ENCODE measurements at regions not wholly inside any gene's neighbourhood (a gene's known extent, or its start where the extent isn't known, plus 50 kb on each side); places are given as distances from the start of the nearest gene placed in this dataset.

- H3K9me3 Mint-ChIP-seq (ENCODE audit: low read depth), result peaks cover 9% of the 10 kb centered on the region
- peaks cover 3% of the 10 kb centered on the region for H3K36me3 Mint-ChIP-seq
- H3K27ac Mint-ChIP-seq, result no peak overlapping the region
- ATAC-seq (no peak), DNase-seq (no peak)
- no peaks in the 10 kb centered on the region for H3K27me3 Mint-ChIP-seq
- H3K4me3 Mint-ChIP-seq, result no peak overlapping the region
- CTCF ChIA-PET, result no interaction called here
- H3K4me1 Mint-ChIP-seq, result peaks cover 19% of the 10 kb centered on the region
Observed at GRCh38 chr2:237150186-237150585, 64.5 kb downstream of the COPS8 start.

DNA sequence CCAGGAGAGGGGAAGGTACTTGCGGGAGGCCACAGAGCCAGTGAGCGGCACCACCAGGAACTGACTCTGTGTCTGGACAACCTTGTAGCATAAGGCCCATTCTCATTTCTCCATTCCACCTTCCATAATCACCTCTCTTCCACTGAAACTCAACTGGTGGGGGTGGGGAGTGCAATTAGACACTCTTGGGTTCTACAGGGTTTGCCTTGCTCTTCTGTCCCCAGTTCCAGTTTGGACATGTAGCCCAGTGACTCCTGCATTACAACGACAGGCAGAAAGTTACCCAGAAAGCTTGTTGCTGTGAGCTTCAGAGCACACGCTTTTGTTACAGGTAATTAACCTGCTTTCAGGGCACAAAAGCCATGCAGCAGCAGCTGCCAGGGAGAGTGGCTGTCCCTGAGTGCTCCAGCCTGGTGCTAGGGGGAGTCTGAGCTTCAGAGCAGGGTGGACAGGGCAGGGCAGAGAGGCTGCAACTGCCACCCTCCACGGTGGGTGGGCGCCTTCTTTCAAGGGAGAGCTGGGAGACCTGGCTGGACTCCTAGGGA lies 65.2 kb downstream of the COPS8 start:
- H3K4me3 Mint-ChIP-seq, result no peak overlapping the region
- no peak for ATAC-seq
- CTCF ChIA-PET, result no interaction called here
- peaks cover 26% of the 10 kb centered on the region for H3K4me1 Mint-ChIP-seq
- no peak overlapping the region for H3K27ac Mint-ChIP-seq
- peaks cover 3% of the 10 kb centered on the region for H3K36me3 Mint-ChIP-seq
- DNase-seq, result no peak
- no peaks in the 10 kb centered on the region for H3K27me3 Mint-ChIP-seq
- peaks cover 8% of the 10 kb centered on the region for H3K9me3 Mint-ChIP-seq (ENCODE audit: low read depth)

GRCh38 chr2:237152361-237152760 lies 66.7 kb downstream of the COPS8 start:
- H3K4me1 Mint-ChIP-seq, result peaks cover 35% of the 10 kb centered on the region
- H3K27ac Mint-ChIP-seq, result no peak overlapping the region
- H3K9me3 Mint-ChIP-seq (ENCODE audit: low read depth), result no peaks in the 10 kb centered on the region
- H3K27me3 Mint-ChIP-seq, result no peaks in the 10 kb centered on the region
- no peaks in the 10 kb centered on the region for H3K36me3 Mint-ChIP-seq
- CTCF ChIA-PET, result no interaction called here
- DNase-seq (no peak), ATAC-seq (no peak)
- H3K4me3 Mint-ChIP-seq, result no peak overlapping the region

GRCh38 chr2:237153181-237153580 lies 67.5 kb downstream of the COPS8 start:
- CTCF ChIA-PET, result interaction anchor here (1.1 to 2.4 kb wide), 4 partner anchors 12 to 419 kb away, joined by 3 to 22 read pairs (median 8); no protein-coding TSS in a partner anchor
- no peak for DNase-seq
- H3K4me1 Mint-ChIP-seq, result peaks cover 35% of the 10 kb centered on the region

GRCh38 chr2:237154082-237154638 lies 68.5 kb downstream of the COPS8 start:
- peaks cover 38% of the 10 kb centered on the region for H3K4me1 Mint-ChIP-seq
- H3K36me3 Mint-ChIP-seq, result no peaks in the 10 kb centered on the region
- ATAC-seq (peak; percentile 34), DNase-seq (peak; percentile 71)
- no peaks in the 10 kb centered on the region for H3K27me3 Mint-ChIP-seq
- CTCF ChIA-PET, result interaction anchor here (1.1 to 2.4 kb wide), 7 partner anchors 11 to 418 kb away, joined by 3 to 22 read pairs (median 6); no protein-coding TSS in a partner anchor
- no peaks in the 10 kb centered on the region for H3K9me3 Mint-ChIP-seq (ENCODE audit: low read depth)
- H3K27ac Mint-ChIP-seq, result no peak overlapping the region
- H3K4me3 Mint-ChIP-seq, result no peak overlapping the region

More at GRCh38 chr2:237153181-237153580, 67.5 kb downstream of the COPS8 start:
- no peak for ATAC-seq
- Mint-ChIP-seq H3K27ac (no peak overlapping the region), H3K36me3 (no peaks in the 10 kb centered on the region), H3K9me3 (ENCODE audit: low read depth) (no peaks in the 10 kb centered on the region), H3K4me3 (no peak overlapping the region), H3K27me3 (no peaks in the 10 kb centered on the region)

- Mint-ChIP-seq H3K4me1 (peaks cover 34% of the 10 kb centered on the region), H3K9me3 (ENCODE audit: low read depth) (no peaks in the 10 kb centered on the region), H3K36me3 (no peaks in the 10 kb centered on the region), H3K27ac (peak overlapping the region; percentile 25), H3K27me3 (no peaks in the 10 kb centered on the region), H3K4me3 (no peak overlapping the region)
- DNase-seq (peak; percentile 54), ATAC-seq (peak; percentile 34)
- CTCF ChIA-PET, result interaction anchor here (1.2 to 2.4 kb wide), 6 partner anchors 254 to 417 kb away, joined by 5 to 22 read pairs (median 8); no protein-coding TSS in a partner anchor
Observed at GRCh38 chr2:237154884-237155851, 69.5 kb downstream of the COPS8 start.

GRCh38 chr2:237156031-237156856 lies 70.6 kb downstream of the COPS8 start:
- H3K36me3 Mint-ChIP-seq, result no peaks in the 10 kb centered on the region
- no peaks in the 10 kb centered on the region for H3K9me3 Mint-ChIP-seq (ENCODE audit: low read depth)
- ATAC-seq (peak; percentile 61), DNase-seq (peak; percentile 63)
- peaks cover 34% of the 10 kb centered on the region for H3K4me1 Mint-ChIP-seq
- H3K27me3 Mint-ChIP-seq, result no peaks in the 10 kb centered on the region
- CTCF ChIA-PET, result interaction anchor here (0.7 to 1.8 kb wide), 3 partner anchors 10 to 416 kb away, joined by 3 to 6 read pairs (median 4); no protein-coding TSS in a partner anchor
- no peak overlapping the region for H3K27ac Mint-ChIP-seq
- H3K4me3 Mint-ChIP-seq, result no peak overlapping the region

DNA sequence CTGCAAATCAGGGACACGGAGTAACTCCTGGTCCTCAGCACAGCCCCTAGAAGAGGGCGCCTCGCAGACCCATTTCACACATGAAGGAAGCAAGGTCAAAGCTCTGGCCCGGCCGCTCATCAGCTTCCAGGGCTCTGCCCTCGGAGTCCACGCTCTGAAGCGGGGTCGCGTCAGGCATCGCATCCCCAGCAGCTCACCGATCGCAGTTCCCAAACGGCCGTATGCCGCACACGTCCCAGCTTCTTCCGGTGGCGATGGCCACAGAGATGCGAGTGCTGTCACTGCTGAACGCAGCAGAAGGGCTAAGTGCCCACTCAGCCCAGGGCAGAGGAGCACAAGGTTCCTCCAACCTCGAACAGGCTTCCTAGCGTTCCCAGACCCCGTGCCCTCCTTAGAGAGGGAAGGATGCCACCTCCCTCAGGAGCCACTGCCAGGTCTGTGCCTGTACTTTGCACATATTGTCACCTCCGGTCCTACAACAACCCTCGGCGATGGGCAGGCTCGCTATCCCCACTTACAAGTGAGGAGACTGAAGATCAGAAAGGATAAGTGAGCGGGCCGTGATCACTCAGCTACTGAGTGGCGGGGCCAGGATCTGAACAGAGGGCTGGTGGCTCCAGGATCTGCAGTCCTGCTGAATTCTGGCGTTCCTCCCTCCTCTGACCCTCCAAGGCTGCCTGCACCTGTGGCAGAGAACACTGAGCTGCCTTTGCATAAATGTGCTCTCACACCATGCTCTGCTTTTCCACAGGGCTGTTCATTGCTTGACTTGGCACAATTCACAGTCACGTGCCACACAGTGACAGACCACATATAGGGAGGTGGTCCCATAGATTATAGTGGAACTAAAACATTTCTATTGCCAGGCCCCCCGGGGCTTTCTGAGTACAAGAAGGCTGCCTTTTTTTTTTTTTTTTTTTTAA lies 71.4 kb downstream of the COPS8 start:
- H3K9me3 Mint-ChIP-seq (ENCODE audit: low read depth), result no peaks in the 10 kb centered on the region
- CTCF ChIA-PET, result interaction anchor here (0.7 to 1.8 kb wide), 3 partner anchors 9 to 415 kb away, joined by 3 to 6 read pairs (median 4); no protein-coding TSS in a partner anchor
- ATAC-seq, result no peak
- no peak overlapping the region for H3K4me3 Mint-ChIP-seq
- no peak for DNase-seq
- peaks cover 5% of the 10 kb centered on the region for H3K27me3 Mint-ChIP-seq
- no peak overlapping the region for H3K27ac Mint-ChIP-seq
- no peaks in the 10 kb centered on the region for H3K36me3 Mint-ChIP-seq
- H3K4me1 Mint-ChIP-seq, result peaks cover 34% of the 10 kb centered on the region

DNA sequence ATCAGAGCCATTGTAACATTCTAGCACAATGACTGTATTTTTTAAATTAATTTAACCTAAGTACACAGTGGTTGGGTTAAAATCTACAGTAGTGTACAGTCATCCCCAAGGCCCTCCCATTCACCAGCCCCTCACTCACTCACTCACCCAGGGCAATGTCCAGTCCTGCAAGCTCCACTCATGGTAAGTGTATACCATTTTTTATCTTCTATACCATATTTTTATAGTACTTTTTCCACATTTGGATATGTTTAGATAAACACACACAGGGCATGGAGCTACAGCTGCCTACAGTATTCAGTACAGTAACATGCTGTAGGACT lies 72.1 kb downstream of the COPS8 start:
- no peaks in the 10 kb centered on the region for H3K36me3 Mint-ChIP-seq
- no peak for DNase-seq
- CTCF ChIA-PET, result interaction anchor here (1.2 kb wide), 1 partner anchor 8 kb away, joined by 6 read pairs; no protein-coding TSS in a partner anchor
- H3K9me3 Mint-ChIP-seq (ENCODE audit: low read depth), result no peaks in the 10 kb centered on the region
- no peak overlapping the region for H3K4me3 Mint-ChIP-seq
- H3K27me3 Mint-ChIP-seq, result peaks cover 6% of the 10 kb centered on the region
- no peak for ATAC-seq
- H3K4me1 Mint-ChIP-seq, result peaks cover 34% of the 10 kb centered on the region
- no peak overlapping the region for H3K27ac Mint-ChIP-seq

GRCh38 chr2:237158194-237158593 lies 72.5 kb downstream of the COPS8 start:
- Mint-ChIP-seq H3K27me3 (peaks cover 6% of the 10 kb centered on the region), H3K36me3 (no peaks in the 10 kb centered on the region), H3K4me3 (no peak overlapping the region), H3K4me1 (peaks cover 34% of the 10 kb centered on the region), H3K27ac (no peak overlapping the region), H3K9me3 (ENCODE audit: low read depth) (no peaks in the 10 kb centered on the region)
- CTCF ChIA-PET, result interaction anchor here (1.0 kb wide), 1 partner anchor 355 kb away, joined by 4 read pairs; no protein-coding TSS in a partner anchor
- DNase-seq, result no peak
- no peak for ATAC-seq

DNA sequence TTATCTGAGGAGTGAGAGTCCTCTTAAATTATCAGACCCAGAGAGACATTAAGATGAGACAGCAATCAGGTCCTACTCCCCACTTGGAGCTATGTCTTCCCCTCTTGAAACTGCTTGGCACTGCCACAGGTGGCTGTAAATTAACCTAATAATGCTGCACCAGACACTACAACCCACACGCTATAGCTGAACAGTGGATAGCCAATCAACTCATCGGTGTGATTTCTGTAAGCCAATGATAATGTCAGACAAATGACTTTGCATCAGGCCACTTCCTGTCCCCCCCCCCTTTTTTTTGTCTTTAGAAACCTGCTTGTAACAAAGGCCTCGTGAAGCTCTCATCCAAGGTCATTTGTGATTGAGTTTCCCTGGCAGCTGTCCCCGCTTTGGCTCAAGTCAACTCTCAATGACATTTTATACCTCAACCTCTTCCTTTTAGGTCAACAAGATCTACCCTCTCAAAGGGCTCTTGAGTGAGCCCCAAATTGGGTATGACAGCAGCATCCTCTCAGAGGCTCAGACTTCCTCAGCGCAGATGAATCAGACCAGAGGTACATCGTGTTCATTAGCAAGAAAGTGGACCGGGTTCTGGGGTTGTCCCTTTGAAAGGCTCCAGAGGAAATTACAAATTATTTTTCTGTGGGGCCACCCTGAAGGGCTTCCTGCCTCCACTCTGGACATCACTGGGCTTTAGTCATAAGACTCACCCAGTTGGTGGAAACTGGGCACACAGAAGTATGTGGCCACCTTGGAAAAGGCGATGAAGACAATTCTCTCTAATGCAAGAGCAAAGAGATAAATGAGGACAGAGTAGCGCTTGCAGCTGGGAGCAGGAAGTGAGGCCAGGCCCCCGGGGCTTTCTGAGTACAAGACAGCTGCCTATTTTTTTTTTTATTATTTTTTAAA lies 73.6 kb downstream of the COPS8 start:
- H3K4me1 Mint-ChIP-seq, result peaks cover 29% of the 10 kb centered on the region
- H3K27ac Mint-ChIP-seq, result no peak overlapping the region
- CTCF ChIA-PET, result interaction anchor here (1.0 kb wide), 1 partner anchor 354 kb away, joined by 4 read pairs; no protein-coding TSS in a partner anchor

More for the DNA sequence above, 73.6 kb downstream of the COPS8 start:
- peaks cover 9% of the 10 kb centered on the region for H3K27me3 Mint-ChIP-seq
- H3K9me3 Mint-ChIP-seq (ENCODE audit: low read depth), result no peaks in the 10 kb centered on the region
- no peak for ATAC-seq
- DNase-seq, result no peak
- H3K36me3 Mint-ChIP-seq, result no peaks in the 10 kb centered on the region
- H3K4me3 Mint-ChIP-seq, result no peak overlapping the region
